HG02588 (cell line): ENCODE measurements at regions not wholly inside any gene's neighbourhood (a gene's known extent, or its start where the extent isn't known, plus 50 kb on each side); places are given as distances from the start of the nearest gene placed in this dataset.

Experiments used
- ATAC-seq: cut with Tn5 transposase; IDR thresholded peaks from one replicate; pipeline ENCODE4 v1.9.1; 2021; ENCODE audit warnings: mild to moderate bottlenecking, moderate library complexity; ENCODE audit not compliant: unreplicated experiment

DNA sequence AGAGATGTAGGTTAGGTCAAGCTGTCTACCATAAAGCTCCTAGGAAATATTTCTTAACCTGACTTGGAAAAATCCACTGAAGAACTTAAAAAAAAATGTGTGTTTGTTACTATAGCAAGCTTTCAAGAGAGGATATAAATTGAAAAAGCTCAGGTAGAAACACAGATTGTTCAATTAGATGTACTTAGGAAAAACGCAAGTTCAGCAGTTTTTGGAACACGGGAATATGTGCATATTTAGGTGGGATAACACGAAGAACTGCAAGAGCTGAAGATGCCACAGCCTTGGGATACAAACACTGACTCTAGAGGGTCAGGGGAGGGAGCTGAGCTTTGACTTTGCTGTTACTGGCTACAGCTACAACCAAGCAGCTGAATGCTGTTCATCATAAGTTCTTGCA, 77.8 kb upstream of the FSHB start:
- ATAC-seq: no peak

DNA sequence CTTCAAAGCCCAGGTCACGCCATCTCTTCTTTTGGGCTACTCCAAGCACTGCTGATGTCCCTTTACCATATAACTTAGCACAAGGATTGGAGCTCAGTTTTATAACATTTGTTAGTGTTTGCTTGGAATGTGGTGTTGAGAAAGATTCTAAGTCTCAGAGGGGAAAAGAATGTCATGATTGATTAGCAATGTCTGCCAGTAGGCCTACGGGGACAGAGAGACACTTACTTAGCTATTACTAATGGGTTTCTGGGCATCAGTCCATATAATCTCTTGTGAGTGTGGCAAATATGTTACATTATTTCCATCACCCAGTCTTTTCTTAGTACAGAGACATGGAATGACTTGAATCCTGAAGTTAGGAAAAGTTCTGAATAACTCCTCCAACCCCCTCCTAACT, 75.4 kb upstream of the FSHB start:
- ATAC-seq: no peak

DNA sequence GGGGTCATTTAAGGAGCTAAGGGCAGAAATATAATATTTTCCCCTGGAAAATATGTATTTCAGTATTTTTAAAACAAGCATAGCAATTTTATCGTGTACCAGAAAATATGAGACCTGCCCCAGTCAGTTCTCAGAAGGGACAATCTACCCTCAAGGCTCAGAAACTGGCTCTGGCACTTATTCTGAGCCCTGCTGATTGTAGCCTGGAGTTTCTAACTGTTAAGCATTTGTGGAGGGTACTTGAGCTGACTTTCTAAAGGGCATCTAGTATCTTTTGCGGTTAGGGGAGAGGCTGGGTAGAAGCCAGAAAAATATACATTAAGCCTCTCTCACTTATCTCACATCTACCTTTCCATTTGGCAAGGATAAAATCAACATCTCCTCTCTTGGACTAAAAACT, 71.3 kb upstream of the FSHB start:
- ATAC-seq: no peak

DNA sequence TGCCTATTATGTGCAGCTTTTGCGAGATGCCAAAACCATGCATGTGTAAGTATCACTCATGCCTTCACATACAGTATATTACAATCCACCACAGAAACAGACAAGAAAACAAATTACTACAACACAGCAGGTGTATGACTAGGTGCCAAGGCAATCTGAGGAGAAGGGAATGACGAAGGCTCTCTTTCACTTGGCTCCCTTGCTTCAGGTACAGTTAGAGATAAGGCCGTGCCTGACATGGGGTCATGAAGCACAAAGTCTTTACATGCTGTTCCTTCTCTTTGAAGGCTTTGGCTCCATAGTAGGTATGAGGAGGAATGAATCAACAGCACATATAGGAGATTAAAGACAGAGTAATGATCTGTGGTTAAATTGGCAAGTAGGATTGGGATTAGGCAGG, 65.2 kb upstream of the FSHB start:
- no peak for ATAC-seq

DNA sequence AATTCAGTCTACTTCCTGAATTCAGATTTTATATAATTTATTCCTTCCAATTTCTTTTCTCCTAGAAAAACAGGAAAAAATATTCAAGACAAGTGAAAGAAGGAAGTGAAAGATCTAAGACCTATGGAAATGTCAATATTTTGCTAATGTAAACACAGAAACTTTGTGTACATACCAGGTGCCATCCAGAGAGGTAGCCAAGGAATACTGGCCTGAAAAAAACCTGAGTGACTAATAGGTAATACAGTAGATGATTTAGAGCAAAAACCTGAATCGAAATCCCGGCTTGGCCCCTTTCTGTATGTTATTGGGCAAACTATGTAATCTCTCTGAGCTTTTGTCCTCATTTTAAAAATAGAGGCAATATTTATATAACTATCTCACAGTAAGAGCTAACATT, 59.2 kb upstream of the FSHB start:
- ATAC-seq: no peak

DNA sequence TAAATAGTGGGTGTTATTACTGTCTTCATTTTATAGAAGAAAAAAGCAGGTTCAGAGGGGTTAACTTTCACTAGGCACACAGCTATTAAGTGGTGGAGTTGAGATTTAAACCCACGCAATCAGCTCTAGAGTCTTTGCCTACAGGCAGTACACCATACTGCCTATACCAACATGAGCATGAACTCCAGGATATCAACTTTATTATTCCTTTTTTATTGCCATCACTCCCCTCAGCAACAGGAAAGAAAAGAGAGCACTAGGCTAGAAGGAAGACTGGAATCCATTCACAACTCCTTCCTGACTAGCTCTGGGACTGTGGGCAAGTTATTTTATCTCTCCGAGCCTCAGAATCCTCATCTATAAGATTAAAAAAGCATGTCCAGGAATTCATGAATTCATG, 58.7 kb upstream of the FSHB start:
- ATAC-seq: no peak

DNA sequence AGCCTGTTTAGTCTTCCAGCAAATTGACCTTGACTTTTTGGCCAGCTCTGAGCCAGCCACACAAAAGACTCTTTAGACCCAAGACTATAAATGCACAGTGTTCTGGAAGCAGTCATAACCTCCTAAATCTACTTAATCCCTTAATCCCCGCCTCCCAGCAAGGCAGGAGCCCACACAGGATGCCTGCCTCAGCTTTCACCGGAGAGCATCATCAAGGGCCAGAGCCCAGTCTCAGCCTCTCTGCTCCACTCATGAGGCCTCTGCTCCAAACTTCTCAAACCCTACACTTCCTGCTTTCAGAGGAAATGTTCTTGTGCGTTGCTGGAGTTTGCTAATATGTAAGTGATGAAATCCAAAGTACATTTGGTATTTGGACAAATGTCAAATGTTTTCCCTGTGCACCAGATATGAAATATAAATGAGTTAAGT, 57.9 kb upstream of the FSHB start:
- no peak for ATAC-seq

DNA sequence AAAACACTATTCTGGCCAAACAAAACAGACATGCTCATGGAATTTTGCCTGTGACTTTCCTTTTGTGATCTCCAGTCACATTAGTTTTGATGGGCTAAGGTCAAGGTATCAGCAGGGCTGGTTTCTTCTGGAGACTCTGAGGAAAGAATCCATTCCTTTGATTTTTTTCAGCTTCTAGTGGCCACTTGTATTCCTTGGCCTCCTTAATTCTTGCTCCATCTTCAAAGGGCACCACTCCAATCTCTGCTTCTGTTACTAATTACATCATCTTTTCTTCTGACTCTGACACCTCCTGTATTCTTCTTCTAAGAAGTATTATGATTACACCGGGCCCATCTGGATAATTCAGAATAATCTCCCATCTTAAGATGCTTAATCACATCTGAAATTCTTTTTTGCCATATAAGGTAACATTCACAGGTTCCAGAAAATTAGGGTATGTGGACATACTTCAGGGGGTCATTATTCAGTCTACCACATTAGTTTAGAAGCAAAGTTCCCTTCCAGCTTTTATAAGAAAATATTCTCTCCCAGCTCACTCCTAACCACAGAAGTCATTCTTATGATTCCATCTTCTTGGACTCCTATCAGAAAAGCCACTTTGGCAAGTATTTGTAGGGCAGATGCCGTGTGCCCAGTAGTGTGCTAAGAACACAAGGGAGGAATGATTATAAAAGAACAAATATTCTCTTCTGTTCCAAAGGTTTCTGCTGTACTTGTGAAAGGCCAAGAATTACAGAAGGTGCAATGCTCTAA, 56.4 kb upstream of the FSHB start:
- ATAC-seq: no peak
